Liver (tissue), 3 donors: ENCODE measurements at regions not wholly inside any gene's neighbourhood (a gene's known extent, or its start where the extent isn't known, plus 50 kb on each side); places are given as distances from the start of the nearest gene placed in this dataset.

Experiments
- EGR1 ChIP-seq, 2 donors: IDR thresholded peaks; 2 replicates each; pipeline ENCODE4 v1.6.1; 2016 to 2018; ENCODE audit warnings: antibody characterized with exemption in 2 of 2, low read depth in 2 of 2
- RAD21 ChIP-seq, 2 donors: IDR thresholded peaks; 2 replicates each; pipeline ENCODE4 v1.6.1; 2016; ENCODE audit warnings: antibody characterized with exemption in 2 of 2, mild to moderate bottlenecking in 2 of 2
- SP1 ChIP-seq: IDR thresholded peaks from 2 replicates; pipeline ENCODE4 v1.6.1; 2018; ENCODE audit warnings: antibody characterized with exemption, mild to moderate bottlenecking
- TF ChIP-seq, protein P1 (sequence below): fragments of 150-350 bp; IDR thresholded peaks from 2 replicates; pipeline ENCODE4 v1.5.1; 2017; ENCODE audit warnings: improper control_type of control experiment, low read depth, low read length; ENCODE audit not compliant: missing input control
- TF ChIP-seq, protein P2 (sequence below): IDR thresholded peaks from 2 replicates; pipeline ENCODE4 v1.6.1; 2016; ENCODE audit warnings: antibody characterized with exemption
- donor health status: healthy.
- donor health status: healthy.

DNA sequence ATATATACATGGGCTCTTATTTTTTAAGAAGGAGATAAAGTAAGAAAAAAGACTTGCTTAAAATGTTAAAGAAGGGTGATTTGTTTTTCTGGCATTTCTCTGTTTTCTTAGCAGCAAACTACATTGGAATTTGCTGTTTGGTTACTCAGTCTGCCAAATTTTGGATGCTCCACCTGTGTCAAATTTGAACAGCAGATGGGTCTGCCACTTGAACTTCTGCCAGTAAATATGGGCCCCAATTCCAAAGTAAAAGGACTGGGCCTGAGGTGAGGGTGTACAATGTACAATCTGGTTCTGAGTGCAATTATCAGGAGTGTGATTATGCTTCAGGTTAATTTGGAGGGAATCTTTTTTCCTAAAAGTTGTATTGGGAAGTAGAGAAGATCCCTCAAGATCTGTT lies 794.5 kb downstream of the DSC3 start:
- TF ChIP-seq, protein P1, sequence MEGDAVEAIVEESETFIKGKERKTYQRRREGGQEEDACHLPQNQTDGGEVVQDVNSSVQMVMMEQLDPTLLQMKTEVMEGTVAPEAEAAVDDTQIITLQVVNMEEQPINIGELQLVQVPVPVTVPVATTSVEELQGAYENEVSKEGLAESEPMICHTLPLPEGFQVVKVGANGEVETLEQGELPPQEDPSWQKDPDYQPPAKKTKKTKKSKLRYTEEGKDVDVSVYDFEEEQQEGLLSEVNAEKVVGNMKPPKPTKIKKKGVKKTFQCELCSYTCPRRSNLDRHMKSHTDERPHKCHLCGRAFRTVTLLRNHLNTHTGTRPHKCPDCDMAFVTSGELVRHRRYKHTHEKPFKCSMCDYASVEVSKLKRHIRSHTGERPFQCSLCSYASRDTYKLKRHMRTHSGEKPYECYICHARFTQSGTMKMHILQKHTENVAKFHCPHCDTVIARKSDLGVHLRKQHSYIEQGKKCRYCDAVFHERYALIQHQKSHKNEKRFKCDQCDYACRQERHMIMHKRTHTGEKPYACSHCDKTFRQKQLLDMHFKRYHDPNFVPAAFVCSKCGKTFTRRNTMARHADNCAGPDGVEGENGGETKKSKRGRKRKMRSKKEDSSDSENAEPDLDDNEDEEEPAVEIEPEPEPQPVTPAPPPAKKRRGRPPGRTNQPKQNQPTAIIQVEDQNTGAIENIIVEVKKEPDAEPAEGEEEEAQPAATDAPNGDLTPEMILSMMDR: no peak
- TF ChIP-seq, protein P2, sequence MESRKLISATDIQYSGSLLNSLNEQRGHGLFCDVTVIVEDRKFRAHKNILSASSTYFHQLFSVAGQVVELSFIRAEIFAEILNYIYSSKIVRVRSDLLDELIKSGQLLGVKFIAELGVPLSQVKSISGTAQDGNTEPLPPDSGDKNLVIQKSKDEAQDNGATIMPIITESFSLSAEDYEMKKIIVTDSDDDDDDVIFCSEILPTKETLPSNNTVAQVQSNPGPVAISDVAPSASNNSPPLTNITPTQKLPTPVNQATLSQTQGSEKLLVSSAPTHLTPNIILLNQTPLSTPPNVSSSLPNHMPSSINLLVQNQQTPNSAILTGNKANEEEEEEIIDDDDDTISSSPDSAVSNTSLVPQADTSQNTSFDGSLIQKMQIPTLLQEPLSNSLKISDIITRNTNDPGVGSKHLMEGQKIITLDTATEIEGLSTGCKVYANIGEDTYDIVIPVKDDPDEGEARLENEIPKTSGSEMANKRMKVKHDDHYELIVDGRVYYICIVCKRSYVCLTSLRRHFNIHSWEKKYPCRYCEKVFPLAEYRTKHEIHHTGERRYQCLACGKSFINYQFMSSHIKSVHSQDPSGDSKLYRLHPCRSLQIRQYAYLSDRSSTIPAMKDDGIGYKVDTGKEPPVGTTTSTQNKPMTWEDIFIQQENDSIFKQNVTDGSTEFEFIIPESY: no peak
- TF ChIP-seq SP1: no peak
- no peak for TF ChIP-seq EGR1 (IDR thresholded peaks at IDR 0.05; ENCODE audit: low read depth in 2 of 2)
- no peak for TF ChIP-seq RAD21 (IDR thresholded peaks at IDR 0.05)
